Prostate gland (tissue), 2 donors: ENCODE measurements at regions not wholly inside any gene's neighbourhood (a gene's known extent, or its start where the extent isn't known, plus 50 kb on each side); places are given as distances from the start of the nearest gene placed in this dataset.
"Not testable (repeated sequence)": the region's sequence is repeated elsewhere in the genome, so short reads cannot be mapped to it uniquely, and the experiment has no call there.

Experiments
- DNase-seq: peaks from one replicate; pipeline ENCODE4 v3.0.0-alpha.2; 2019; ENCODE audit warnings: low spot score
- H3K27ac ChIP-seq, 2 donors: fragments of 200-600 bp; sonication (generic); 2 replicates each; pipeline ENCODE4 v1.5.1; 2017 to 2019
- H3K27me3 ChIP-seq: fragments of 200-600 bp; sonication (generic); replicated peaks from 2 replicates; pipeline ENCODE4 v1.5.1; 2019; ENCODE audit not compliant: insufficient read depth
- H3K36me3 ChIP-seq, 2 donors: fragments of 200-600 bp; sonication (generic); 1 replicate in 1 of 2; 2 replicates in 1 of 2; pipeline versions ENCODE4 v1.5.1 to v1.8.1; 2017 to 2019
- H3K4me1 ChIP-seq: fragments of 200-600 bp; sonication (generic); replicated peaks from 2 replicates; pipeline ENCODE4 v1.5.1; 2019
- H3K4me3 ChIP-seq, 2 donors: fragments of 200-600 bp; sonication (generic); 2 replicates each; pipeline ENCODE4 v1.5.1; 2017 to 2019
- H3K9me3 ChIP-seq: fragments of 200-600 bp; sonication (generic); 2 replicates; pipeline ENCODE4 v1.5.1; 2017
- POLR2A ChIP-seq: fragments of 450-650 bp; IDR thresholded peaks from one replicate; pipeline ENCODE4 v1.6.1; 2016; ENCODE audit warnings: antibody characterized with exemption, mild to moderate bottlenecking
- POLR2AphosphoS5 ChIP-seq: sonication (generic); formaldehyde crosslinking; IDR thresholded peaks from one replicate; pipeline ENCODE4 v1.6.1; 2017; ENCODE audit warnings: antibody characterized with exemption
- WGBS: methylation state at CpG from one replicate; pipeline ENCODE4 v1.1.5; 2018; 5-methylcytosine and 5-hydroxymethylcytosine counted together
- intact Hi-C: fragments of 100-400 bp; cut with DNase I; formaldehyde crosslinking; loops from one replicate; pipeline ENCODE4 v1.14.2; 2022
- TF ChIP-seq, protein P1 (sequence below), 4 experiments: fragments of 200-600 bp in 2 of 4; fragments of 450-650 bp in 2 of 4; sonication (generic) in 2 of 4; IDR thresholded peaks; 1 replicate in 3 of 4; 2 replicates in 1 of 4; pipeline ENCODE4 v1.5.1; 2016 to 2019; ENCODE audit warnings: antibody characterized with exemption in 4 of 4, mild to moderate bottlenecking in 2 of 4, moderate library complexity in 2 of 4

DNA sequence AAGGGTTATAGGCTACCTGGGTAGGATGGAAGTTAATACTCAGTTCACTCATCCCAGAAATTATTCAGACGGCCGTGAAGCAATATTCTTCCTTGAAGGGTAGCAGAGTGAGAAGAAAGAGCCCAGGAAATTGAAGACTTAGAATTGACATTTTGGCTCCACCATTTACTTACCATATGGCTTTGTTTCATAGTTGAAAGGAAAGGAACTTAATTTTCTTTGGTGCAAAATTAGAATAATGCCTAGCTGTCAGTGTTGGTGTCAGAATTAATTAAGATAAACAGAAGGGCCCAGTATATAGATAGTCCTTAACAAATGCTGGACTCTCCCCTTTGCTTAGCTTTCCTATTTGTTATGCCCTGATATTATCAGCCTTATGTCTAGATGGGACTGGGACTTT is 263.2 kb downstream of the KCNJ3 start:
- Histone ChIP-seq H3K4me1 (no peaks in the 10 kb centered on the region), H3K27ac (no peak overlapping the region), H3K4me3 (no peak overlapping the region), H3K27me3 (no peaks in the 10 kb centered on the region), H3K9me3 (no peaks in the 10 kb centered on the region), H3K36me3 (no peaks in the 10 kb centered on the region)
- WGBS = 91% methylated on average over 2 of the region's 2 CpGs
- TF ChIP-seq POLR2A (no peak), POLR2AphosphoS5 (no peak)
- TF ChIP-seq, protein P1, sequence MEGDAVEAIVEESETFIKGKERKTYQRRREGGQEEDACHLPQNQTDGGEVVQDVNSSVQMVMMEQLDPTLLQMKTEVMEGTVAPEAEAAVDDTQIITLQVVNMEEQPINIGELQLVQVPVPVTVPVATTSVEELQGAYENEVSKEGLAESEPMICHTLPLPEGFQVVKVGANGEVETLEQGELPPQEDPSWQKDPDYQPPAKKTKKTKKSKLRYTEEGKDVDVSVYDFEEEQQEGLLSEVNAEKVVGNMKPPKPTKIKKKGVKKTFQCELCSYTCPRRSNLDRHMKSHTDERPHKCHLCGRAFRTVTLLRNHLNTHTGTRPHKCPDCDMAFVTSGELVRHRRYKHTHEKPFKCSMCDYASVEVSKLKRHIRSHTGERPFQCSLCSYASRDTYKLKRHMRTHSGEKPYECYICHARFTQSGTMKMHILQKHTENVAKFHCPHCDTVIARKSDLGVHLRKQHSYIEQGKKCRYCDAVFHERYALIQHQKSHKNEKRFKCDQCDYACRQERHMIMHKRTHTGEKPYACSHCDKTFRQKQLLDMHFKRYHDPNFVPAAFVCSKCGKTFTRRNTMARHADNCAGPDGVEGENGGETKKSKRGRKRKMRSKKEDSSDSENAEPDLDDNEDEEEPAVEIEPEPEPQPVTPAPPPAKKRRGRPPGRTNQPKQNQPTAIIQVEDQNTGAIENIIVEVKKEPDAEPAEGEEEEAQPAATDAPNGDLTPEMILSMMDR (IDR thresholded peaks at IDR 0.05) = no peak
- DNase-seq = no peak
- intact Hi-C loops = no loop called here

DNA sequence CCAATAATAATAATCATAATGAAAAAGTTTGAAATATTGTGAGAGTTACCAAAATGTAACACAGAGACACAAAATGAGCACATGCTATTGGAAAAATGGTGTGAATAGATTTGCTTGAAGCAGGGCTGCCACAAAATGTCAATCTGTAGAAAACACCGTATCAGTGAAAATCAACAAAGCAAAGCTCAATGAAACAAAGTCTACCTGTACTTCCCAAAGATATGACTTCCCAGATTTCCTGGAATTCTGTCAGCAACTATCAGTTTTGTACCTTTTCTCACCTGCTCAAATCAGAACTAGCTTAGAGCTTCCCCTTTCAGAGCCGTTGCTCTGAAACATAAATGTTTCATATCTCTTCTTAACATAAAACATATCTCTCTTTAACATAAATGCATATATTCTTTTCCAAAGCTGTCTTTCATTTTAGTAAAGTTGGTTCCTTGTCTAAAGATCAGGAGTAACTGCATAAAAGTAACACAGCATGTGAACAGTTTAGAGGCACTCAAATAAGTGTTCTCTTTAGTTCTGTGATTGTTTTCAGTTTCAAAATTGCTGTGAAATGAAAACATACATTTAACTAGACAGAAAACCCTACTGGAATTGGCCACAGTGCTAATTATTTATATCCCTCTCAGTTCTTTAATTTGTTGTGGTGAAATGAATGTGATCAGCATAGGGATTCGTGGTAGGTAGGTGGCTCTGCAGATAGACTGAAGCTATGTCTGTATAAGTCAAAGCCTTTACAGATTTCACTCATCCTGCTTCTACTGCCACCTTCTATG is 262.5 kb downstream of the KCNJ3 start:
- no peak overlapping the region for H3K27ac ChIP-seq
- no peaks in the 10 kb centered on the region for H3K36me3 ChIP-seq
- no peaks in the 10 kb centered on the region for H3K9me3 ChIP-seq
- DNase-seq = no peak
- TF ChIP-seq POLR2A (no peak), POLR2AphosphoS5 (no peak)
- TF ChIP-seq, protein P1 (IDR thresholded peaks at IDR 0.05) = no peak
- WGBS = 83% methylated on average over 3 of the region's 3 CpGs
- no peaks in the 10 kb centered on the region for H3K27me3 ChIP-seq
- no peaks in the 10 kb centered on the region for H3K4me1 ChIP-seq
- intact Hi-C loops = no loop called here
- no peak overlapping the region for H3K4me3 ChIP-seq

GRCh38 chr2:154952346-154952980 is 254.0 kb downstream of the KCNJ3 start:
- H3K4me3 ChIP-seq = no peak overlapping the region
- intact Hi-C loops = no loop called here
- no peak for DNase-seq
- H3K27ac ChIP-seq = no peak overlapping the region
- no peaks in the 10 kb centered on the region for H3K9me3 ChIP-seq
- H3K27me3 ChIP-seq = no peaks in the 10 kb centered on the region
- WGBS = 67% methylated on average over 4 of the region's 4 CpGs
- no peaks in the 10 kb centered on the region for H3K36me3 ChIP-seq
- H3K4me1 ChIP-seq = no peaks in the 10 kb centered on the region
- TF ChIP-seq POLR2AphosphoS5 = no peak
- no peak for TF ChIP-seq POLR2A
- TF ChIP-seq, protein P1 (IDR thresholded peaks at IDR 0.05) = no peak

DNA sequence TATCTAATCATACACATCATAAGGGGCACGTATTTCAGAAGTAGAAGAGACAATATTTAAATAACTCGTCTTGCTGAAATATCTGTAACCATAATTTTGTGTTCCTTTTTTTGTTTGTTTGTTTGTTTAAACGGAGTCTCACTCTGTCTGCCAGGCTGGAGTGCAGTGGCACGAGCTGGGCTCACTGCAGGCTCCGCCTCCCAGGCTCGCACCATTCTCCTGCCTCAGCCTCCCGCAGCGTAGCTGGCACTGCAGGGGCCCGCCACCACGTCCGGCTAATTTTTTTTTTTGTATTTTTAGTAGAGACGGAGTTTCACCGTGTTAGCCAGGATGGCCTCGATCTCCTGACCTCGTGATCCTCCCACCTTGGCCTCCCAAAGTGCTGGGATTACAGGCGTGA is 248.9 kb downstream of the KCNJ3 start:
- DNase-seq, intact Hi-C loops, H3K9me3 ChIP-seq, H3K36me3 ChIP-seq, H3K27ac ChIP-seq, H3K4me3 ChIP-seq, H3K27me3 ChIP-seq, H3K4me1 ChIP-seq: not testable (repeated sequence)
- 89% methylated on average over 16 of the region's 16 CpGs for WGBS

- Histone ChIP-seq H3K4me3 (no peak overlapping the region), H3K27me3 (no peaks in the 10 kb centered on the region), H3K36me3 (no peaks in the 10 kb centered on the region), H3K9me3 (no peaks in the 10 kb centered on the region), H3K4me1 (no peaks in the 10 kb centered on the region), H3K27ac (no peak overlapping the region)
- TF ChIP-seq POLR2A = no peak
- TF ChIP-seq, protein P1 (IDR thresholded peaks at IDR 0.05) = no peak
- no peak for TF ChIP-seq POLR2AphosphoS5
- intact Hi-C loops = no loop called here
- WGBS = 33% methylated on average over 1 of the region's 1 CpG
- no peak for DNase-seq
Observed at GRCh38 chr2:154945984-154946383, 247.5 kb downstream of the KCNJ3 start.
